ENCODE measurements at regions not wholly inside any gene's neighbourhood (a gene's known extent, or its start where the extent isn't known, plus 50 kb on each side); places are given as distances from the start of the nearest gene placed in this dataset.

- no peak for TF ChIP-seq CTCF (IDR thresholded peaks at IDR 0.05)
- TF ChIP-seq POLR2A (IDR thresholded peaks at IDR 0.05): no peak
Observed at GRCh38 chr13:72427757-72428528, 299.5 kb downstream of the MZT1 start.

Data from esophagus squamous epithelium (tissue), 4 donors.